Tibial nerve (tissue), 3 donors: ENCODE measurements at regions not wholly inside any gene's neighbourhood (a gene's known extent, or its start where the extent isn't known, plus 50 kb on each side); places are given as distances from the start of the nearest gene placed in this dataset.

Experiments
- CTCF ChIP-seq, 5 experiments: fragments of 200-600 bp in 3 of 5; fragments of 450-650 bp in 2 of 5; sonication (generic) in 3 of 5; IDR thresholded peaks; one replicate each; pipeline ENCODE4 v1.5.1; 2016 to 2019; ENCODE audit warnings: antibody characterized with exemption in 5 of 5, mild to moderate bottlenecking in 3 of 5, moderate library complexity in 2 of 5
- POLR2A ChIP-seq, 2 donors: fragments of 450-650 bp; IDR thresholded peaks; one replicate each; pipeline ENCODE4 v1.6.1; 2017; ENCODE audit warnings: antibody characterized with exemption in 2 of 2, mild to moderate bottlenecking in 2 of 2, moderate library complexity in 2 of 2

- no peak for TF ChIP-seq CTCF (IDR thresholded peaks at IDR 0.05)
- TF ChIP-seq POLR2A (IDR thresholded peaks at IDR 0.05), result no peak
Measured at GRCh38 chr4:125849869-125850268, 535.1 kb downstream of the FAT4 start.
